HepG2 (cell line): ENCODE measurements at regions not wholly inside any gene's neighbourhood (a gene's known extent, or its start where the extent isn't known, plus 50 kb on each side); places are given as distances from the start of the nearest gene placed in this dataset.

ENCODE experiments used
- ATAC-seq: fragments of 200-7000 bp; cut with Tn5 transposase; 3 replicates; pipeline ENCODE4 v1.9.1; 2020; ENCODE audit warnings: mild to moderate bottlenecking, moderate library complexity
- BruUV-seq: library from RNA; stranded (reverse); fragments of 400-500 nt; replicated peaks from 2 replicates; lab custom pipeline; 2021; lab: Mats Ljungman, UMichigan
- CTCF ChIA-PET: fragments of 300-600 bp; formaldehyde crosslinking; extraction: SDS; loops from one replicate; lab custom pipeline; 2021; ENCODE audit warnings: low total read pairs, inconsistent platforms, low intra/inter-chr PET ratio; lab: Yijun Ruan, JAX
- POLR2A ChIA-PET: fragments of 350-600 bp; sonication (Branson Sonifier 250); formaldehyde crosslinking; loops from one replicate; lab custom pipeline; 2020; ENCODE audit warnings: antibody characterized with exemption, inconsistent platforms; lab: Yijun Ruan, JAX
- DNase-seq: peaks from one replicate; pipeline ENCODE4 v3.0.0-alpha.2; 2015; ENCODE audit warnings: low spot score
- FAIRE-seq: peaks from 3 replicates; lab custom pipeline; 2011; peaks lifted over from hg19 to GRCh38; lab: Jason Lieb, UNC
- H2AFZ ChIP-seq: one replicate; pipeline ENCODE4 v1.6.1; 2011; ENCODE audit warnings: low read length, inconsistent platforms
- H3K27ac ChIP-seq: fragments of 300-600 bp; 3 replicates; pipeline ENCODE4 v1.8.0; 2011; ENCODE audit warnings: mixed run types, mild to moderate bottlenecking, mixed read lengths, low read length, inconsistent platforms; ENCODE audit not compliant: insufficient read depth; ENCODE audit errors: extremely low read length
- H3K27me3 ChIP-seq, 2 experiments: fragments of 200-600 bp in 1 of 2; 2 replicates in 1 of 2; 3 replicates in 1 of 2; pipeline versions ENCODE4 v1.6.0 to v1.8.0; 2011; ENCODE audit warnings: low read length in 2 of 2, mild to moderate bottlenecking in 2 of 2, moderate library complexity in 2 of 2, inconsistent platforms in 1 of 2; ENCODE audit not compliant: insufficient read depth in 2 of 2, control insufficient read depth in 1 of 2
- H3K36me3 ChIP-seq, 2 experiments: fragments of 200-600 bp in 1 of 2; replicated peaks in 1 of 2; 2 replicates in 1 of 2; 3 replicates in 1 of 2; pipeline versions ENCODE4 v1.5.1 to v1.8.0; 2011; ENCODE audit warnings: low read length in 2 of 2, inconsistent platforms in 1 of 2; ENCODE audit not compliant: insufficient read depth in 2 of 2, control insufficient read depth in 1 of 2
- H3K4me1 ChIP-seq: 2 replicates; pipeline ENCODE4 v1.5.1; 2012; ENCODE audit warnings: low read length, inconsistent platforms; ENCODE audit not compliant: insufficient read depth
- H3K4me2 ChIP-seq: 2 replicates; pipeline ENCODE4 v1.6.0; 2011; ENCODE audit warnings: low read depth, low read length, inconsistent platforms
- H3K4me3 ChIP-seq, 3 experiments: fragments of 200-600 bp in 1 of 3; sonication (generic), shearing (Covaris generic) in 1 of 3; replicated peaks in 1 of 3; 2 replicates each; pipeline ENCODE4 v1.5.1; 2011 to 2016; ENCODE audit warnings: low read length in 3 of 3, inconsistent platforms in 2 of 3, low read depth in 2 of 3, mild to moderate bottlenecking in 2 of 3, control low read depth in 1 of 3, mixed read lengths in 1 of 3; ENCODE audit not compliant: insufficient read depth in 1 of 3
- H3K79me2 ChIP-seq: one replicate; pipeline ENCODE4 v1.6.1; 2011; ENCODE audit warnings: low read length, inconsistent platforms; ENCODE audit not compliant: insufficient read depth
- H3K9ac ChIP-seq: 2 replicates; pipeline ENCODE4 v1.6.0; 2011; ENCODE audit warnings: mild to moderate bottlenecking, low read depth, low read length, inconsistent platforms; ENCODE audit not compliant: insufficient read depth
- H3K9me3 ChIP-seq: 2 replicates; pipeline ENCODE4 v1.5.1; 2012; ENCODE audit warnings: mild to moderate bottlenecking, low read length
- H4K20me1 ChIP-seq: 2 replicates; pipeline ENCODE4 v1.6.0; 2011; ENCODE audit warnings: inconsistent platforms, mild to moderate bottlenecking, low read length, moderate library complexity; ENCODE audit not compliant: insufficient read depth
- DNMT3B ChIP-seq: conservative IDR thresholded peaks from 2 replicates; pipeline ENCODE4 v1.6.1; 2016; ENCODE audit warnings: missing biosample characterization, control low read depth
- KLF6 ChIP-seq: IDR thresholded peaks from 2 replicates; pipeline ENCODE4 v1.8.0; 2016; ENCODE audit warnings: missing biosample characterization, missing genetic modification reagents
- RERE ChIP-seq: IDR thresholded peaks from 2 replicates; pipeline ENCODE4 v1.6.1; 2016; ENCODE audit warnings: low read depth, missing genetic modification reagents, missing compliant biosample characterization
- THAP9 ChIP-seq: sonication (generic); formaldehyde crosslinking; IDR thresholded peaks from 2 replicates; pipeline ENCODE4; 2020; ENCODE audit warnings: missing genetic modification reagents, mild to moderate bottlenecking, borderline replicate concordance
- TOE1 ChIP-seq: sonication (generic); formaldehyde crosslinking; IDR thresholded peaks from 2 replicates; pipeline ENCODE4 v1.4.0; 2020; ENCODE audit warnings: mild to moderate bottlenecking, missing genetic modification reagents
- ZBTB42 ChIP-seq: sonication (generic); formaldehyde crosslinking; IDR thresholded peaks from 2 replicates; pipeline ENCODE4 v1.5.0; 2020; ENCODE audit warnings: mild to moderate bottlenecking, missing genetic modification reagents
- ZNF136 ChIP-seq: sonication (generic); formaldehyde crosslinking; IDR thresholded peaks from 2 replicates; pipeline ENCODE4 v1.8.1; 2022; ENCODE audit warnings: low read depth, mild to moderate bottlenecking, moderate library complexity, missing genetic modification reagents
- ZNF225 ChIP-seq: sonication (generic); formaldehyde crosslinking; IDR thresholded peaks from 2 replicates; pipeline ENCODE4 v1.4.0; 2020; ENCODE audit warnings: mild to moderate bottlenecking, missing genetic modification reagents
- ZSCAN9 ChIP-seq: IDR thresholded peaks from 2 replicates; pipeline ENCODE4 v1.6.1; 2016; ENCODE audit warnings: borderline replicate concordance
- WGBS: methylation state at CpG from one replicate; pipeline ENCODE4 v1.1.6; 2017; ENCODE audit warnings: low lambda C conversion rate; 5-methylcytosine and 5-hydroxymethylcytosine counted together
- in situ Hi-C: cut with HindIII; loops from 2 replicates; pipeline ENCODE4 v1.10.0; 2017; ENCODE audit warnings: low pct_unique_long_range_greater_than_20kb; ENCODE audit not compliant: extremely low pct_ligation_motif_present
- intact Hi-C: fragments of 100-400 bp; cut with micrococcal nuclease; formaldehyde crosslinking; loops from one replicate; pipeline ENCODE4 v1.10.0; 2022; ENCODE audit not compliant: unreplicated experiment
- TF ChIP-seq, protein P1 (sequence below): sonication (generic); formaldehyde crosslinking; IDR thresholded peaks from 2 replicates; pipeline ENCODE4 v1.4.0; 2020; ENCODE audit warnings: missing genetic modification reagents

GRCh38 chr15:70281261-70281810 lies 183.6 kb upstream of the TLE3 start:
- in situ Hi-C loops: no loop called here
- ATAC-seq: no peak
- no peak for FAIRE-seq
- no peak for TF ChIP-seq ZNF225 (CRISPR knock-in tag)
- no peak for TF ChIP-seq ZNF136 (CRISPR knock-in tag)
- no peak for TF ChIP-seq DNMT3B (CRISPR knock-in tag)
- TF ChIP-seq ZBTB42 (CRISPR knock-in tag): no peak
- no peak for TF ChIP-seq RERE (CRISPR knock-in tag)
- no peak for TF ChIP-seq THAP9 (CRISPR knock-in tag)
- TF ChIP-seq TOE1 (CRISPR knock-in tag): no peak
- TF ChIP-seq ZSCAN9 (CRISPR knock-in tag): no peak
- TF ChIP-seq KLF6 (CRISPR knock-in tag): no peak
- TF ChIP-seq, protein P1, sequence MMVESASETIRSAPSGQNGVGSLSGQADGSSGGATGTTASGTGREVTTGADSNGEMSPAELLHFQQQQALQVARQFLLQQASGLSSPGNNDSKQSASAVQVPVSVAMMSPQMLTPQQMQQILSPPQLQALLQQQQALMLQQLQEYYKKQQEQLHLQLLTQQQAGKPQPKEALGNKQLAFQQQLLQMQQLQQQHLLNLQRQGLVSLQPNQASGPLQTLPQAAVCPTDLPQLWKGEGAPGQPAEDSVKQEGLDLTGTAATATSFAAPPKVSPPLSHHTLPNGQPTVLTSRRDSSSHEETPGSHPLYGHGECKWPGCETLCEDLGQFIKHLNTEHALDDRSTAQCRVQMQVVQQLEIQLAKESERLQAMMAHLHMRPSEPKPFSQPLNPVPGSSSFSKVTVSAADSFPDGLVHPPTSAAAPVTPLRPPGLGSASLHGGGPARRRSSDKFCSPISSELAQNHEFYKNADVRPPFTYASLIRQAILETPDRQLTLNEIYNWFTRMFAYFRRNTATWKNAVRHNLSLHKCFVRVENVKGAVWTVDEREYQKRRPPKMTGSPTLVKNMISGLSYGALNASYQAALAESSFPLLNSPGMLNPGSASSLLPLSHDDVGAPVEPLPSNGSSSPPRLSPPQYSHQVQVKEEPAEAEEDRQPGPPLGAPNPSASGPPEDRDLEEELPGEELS (CRISPR knock-in tag): no peak

More at GRCh38 chr15:70281261-70281810, 183.6 kb upstream of the TLE3 start:
- Histone ChIP-seq H3K27me3 (peaks cover 0 to 1% of the 10 kb centered on the region in 2 experiments; a peak in 1 of 5 replicates), H3K9ac (no peak overlapping the region), H3K36me3 (no peaks in the 10 kb centered on the region), H3K4me2 (no peak overlapping the region), H3K79me2 (no peaks in the 10 kb centered on the region), H3K4me3 (no peak overlapping the region), H2AFZ (no peak overlapping the region), H3K4me1 (no peaks in the 10 kb centered on the region), H3K27ac (no peak overlapping the region), H4K20me1 (no peaks in the 10 kb centered on the region), H3K9me3 (no peaks in the 10 kb centered on the region)
- no TSS peak for BruUV-seq
- no peak for DNase-seq
- POLR2A ChIA-PET: no interaction called here
- 7% methylated on average over 3 of the region's 3 CpGs for WGBS
- CTCF ChIA-PET: no interaction called here
- intact Hi-C loops: no loop called here
